Gastroesophageal sphincter (tissue), 4 donors: ENCODE measurements at regions not wholly inside any gene's neighbourhood (a gene's known extent, or its start where the extent isn't known, plus 50 kb on each side); places are given as distances from the start of the nearest gene placed in this dataset.

ENCODE experiments used
- ATAC-seq: fragments of 150-250 bp; one replicate; pipeline ENCODE4 v1.9.1; 2016; ENCODE audit warnings: mild to moderate bottlenecking, moderate library complexity
- H3K27ac ChIP-seq, 4 donors: fragments of 200-600 bp; sonication (generic) in 3 of 4; 1 replicate in 3 of 4; 2 replicates in 1 of 4; pipeline ENCODE4 v1.5.1; 2016 to 2019
- H3K27me3 ChIP-seq: fragments of 200-600 bp; sonication (generic); one replicate; pipeline ENCODE4 v1.5.1; 2019
- H3K36me3 ChIP-seq, 2 donors: fragments of 200-600 bp; sonication (generic); one replicate each; pipeline ENCODE4 v1.5.1; 2019; ENCODE audit warnings: control low read depth in 1 of 2
- H3K4me1 ChIP-seq, 3 donors: fragments of 200-600 bp; sonication (generic); 1 replicate in 2 of 3; 2 replicates in 1 of 3; pipeline ENCODE4 v1.5.1; 2016 to 2019; ENCODE audit warnings: control low read depth in 2 of 3
- H3K4me3 ChIP-seq, 2 donors: fragments of 200-600 bp; sonication (generic); one replicate each; pipeline ENCODE4 v1.5.1; 2019; ENCODE audit warnings: mild to moderate bottlenecking in 1 of 2, moderate library complexity in 1 of 2
- H3K9me3 ChIP-seq, 3 donors: fragments of 200-600 bp; sonication (generic); one replicate each; pipeline ENCODE4 v1.5.1; 2017 to 2019; ENCODE audit warnings: control low read depth in 2 of 3
- CTCF ChIP-seq, 4 experiments: fragments of 200-600 bp in 2 of 4; fragments of 450-650 bp in 2 of 4; sonication (generic) in 1 of 4; IDR thresholded peaks; one replicate each; pipeline ENCODE4 v1.5.1; 2017 to 2019; ENCODE audit warnings: antibody characterized with exemption in 4 of 4, mild to moderate bottlenecking in 2 of 4, moderate library complexity in 2 of 4
- EP300 ChIP-seq: sonication (generic); formaldehyde crosslinking; IDR thresholded peaks from one replicate; pipeline ENCODE4 v1.6.1; 2017; ENCODE audit warnings: antibody characterized with exemption, mild to moderate bottlenecking
- POLR2A ChIP-seq, 2 donors: fragments of 450-650 bp; IDR thresholded peaks; one replicate each; pipeline ENCODE4 v1.6.1; 2017; ENCODE audit warnings: antibody characterized with exemption in 2 of 2, mild to moderate bottlenecking in 2 of 2, moderate library complexity in 1 of 2
- POLR2AphosphoS5 ChIP-seq: sonication (generic); formaldehyde crosslinking; IDR thresholded peaks from one replicate; pipeline ENCODE4 v1.6.1; 2017; ENCODE audit warnings: antibody characterized with exemption
- WGBS, 2 donors: methylation state at CpG; one replicate each; pipeline ENCODE4 v1.1.5; 2018; ENCODE audit warnings: low coverage in 1 of 2; 5-methylcytosine and 5-hydroxymethylcytosine counted together

- H3K4me1 ChIP-seq = peaks cover 0 to 11% (median 0%) of the 10 kb centered on the region in 3 donors
- H3K27me3 ChIP-seq = no peaks in the 10 kb centered on the region
- no peak for TF ChIP-seq POLR2A (IDR thresholded peaks at IDR 0.05)
- no peak for TF ChIP-seq EP300
- TF ChIP-seq CTCF (IDR thresholded peaks at IDR 0.05) = no peak
- no peak for TF ChIP-seq POLR2AphosphoS5
- ATAC-seq = no peak
- no peak overlapping the region for H3K27ac ChIP-seq
- no peaks in the 10 kb centered on the region for H3K36me3 ChIP-seq
- no peaks in the 10 kb centered on the region for H3K9me3 ChIP-seq
- H3K4me3 ChIP-seq = no peak overlapping the region
- WGBS, 2 donors = 64 to 68% methylated on average over 5 of the region's 5 CpGs
Observed at GRCh38 chr6:14320332-14320731, 202.8 kb downstream of the CD83 start.

- WGBS, 2 donors = 95% methylated on average over 9 of the region's 10 CpGs; no CpG with 5 or more reads in 1 of the 2 donors
- no peaks in the 10 kb centered on the region for H3K9me3 ChIP-seq
- TF ChIP-seq CTCF (IDR thresholded peaks at IDR 0.05) (peak in 1 of 4 experiments; percentile 19), POLR2AphosphoS5 (no peak)
- no peaks in the 10 kb centered on the region for H3K36me3 ChIP-seq
- H3K27ac ChIP-seq = no peak overlapping the region
- no peak for ATAC-seq
- H3K4me1 ChIP-seq = no peaks in the 10 kb centered on the region
- no peak overlapping the region for H3K4me3 ChIP-seq
- no peaks in the 10 kb centered on the region for H3K27me3 ChIP-seq
Observed at GRCh38 chr6:14321992-14322772, 204.6 kb downstream of the CD83 start.

- no peak for TF ChIP-seq EP300
- TF ChIP-seq POLR2AphosphoS5 = no peak
- TF ChIP-seq CTCF (IDR thresholded peaks at IDR 0.05) = no peak
- TF ChIP-seq POLR2A (IDR thresholded peaks at IDR 0.05) = no peak
- no peaks in the 10 kb centered on the region for H3K36me3 ChIP-seq
- no peak overlapping the region for H3K4me3 ChIP-seq
- H3K9me3 ChIP-seq = no peaks in the 10 kb centered on the region
- H3K4me1 ChIP-seq = no peaks in the 10 kb centered on the region
- ATAC-seq = no peak
- WGBS, 2 donors = 100% methylated on average over 1 of the region's 3 CpGs; no CpG with 5 or more reads in 1 of the 2 donors
- H3K27me3 ChIP-seq = no peaks in the 10 kb centered on the region
- no peak overlapping the region for H3K27ac ChIP-seq
Observed at GRCh38 chr6:14322841-14323240, 205.3 kb downstream of the CD83 start.

GRCh38 chr6:14326774-14327173, 209.2 kb downstream of the CD83 start:
- Histone ChIP-seq H3K9me3 (no peaks in the 10 kb centered on the region), H3K4me3 (no peak overlapping the region), H3K4me1 (no peaks in the 10 kb centered on the region), H3K36me3 (no peaks in the 10 kb centered on the region), H3K27ac (no peak overlapping the region), H3K27me3 (no peaks in the 10 kb centered on the region)
- WGBS, 2 donors = 92% methylated on average over 2 of the region's 2 CpGs; no CpG with 5 or more reads in 1 of the 2 donors
- ATAC-seq = no peak
- no peak for TF ChIP-seq POLR2AphosphoS5
- TF ChIP-seq POLR2A (IDR thresholded peaks at IDR 0.05) = no peak
- no peak for TF ChIP-seq EP300
- no peak for TF ChIP-seq CTCF (IDR thresholded peaks at IDR 0.05)

GRCh38 chr6:14328163-14328562, 210.6 kb downstream of the CD83 start:
- TF ChIP-seq POLR2A (IDR thresholded peaks at IDR 0.05) (no peak), CTCF (IDR thresholded peaks at IDR 0.05) (no peak), POLR2AphosphoS5 (no peak), EP300 (no peak)
- Histone ChIP-seq H3K4me1 (no peaks in the 10 kb centered on the region), H3K36me3 (no peaks in the 10 kb centered on the region), H3K4me3 (no peak overlapping the region), H3K27me3 (no peaks in the 10 kb centered on the region), H3K27ac (no peak overlapping the region), H3K9me3 (no peaks in the 10 kb centered on the region)
- WGBS, 2 donors = 90 to 100% methylated on average over 3 to 9 of the region's 9 CpGs
- no peak for ATAC-seq
